Kidney (tissue), 13 donors: ENCODE measurements at regions not wholly inside any gene's neighbourhood (a gene's known extent, or its start where the extent isn't known, plus 50 kb on each side); places are given as distances from the start of the nearest gene placed in this dataset.
"Not testable (repeated sequence)": the region's sequence is repeated elsewhere in the genome, so short reads cannot be mapped to it uniquely, and the experiment has no call there.

Experiments
- DNase-seq, 5 donors: peaks; one replicate each; pipeline ENCODE4 v3.0.0-alpha.2; 2013 to 2020
- FAIRE-seq: peaks from 2 replicates; lab custom pipeline; 2012; peaks lifted over from hg19 to GRCh38; lab: Jason Lieb, UNC
- H3K27ac ChIP-seq, 2 donors: one replicate each; pipeline ENCODE4 v1.7.0; 2013; ENCODE audit warnings: low read depth in 2 of 2, low read length in 2 of 2, inconsistent platforms in 1 of 2
- H3K27me3 ChIP-seq: one replicate; pipeline ENCODE4 v1.7.1; 2013; ENCODE audit warnings: low read length, inconsistent platforms; ENCODE audit not compliant: control insufficient read depth, insufficient read depth
- H3K36me3 ChIP-seq, 3 donors: one replicate each; pipeline versions ENCODE4 v1.7.0 to v1.7.1; 2013; ENCODE audit warnings: low read length in 3 of 3, control low read depth in 1 of 3, inconsistent platforms in 1 of 3; ENCODE audit not compliant: insufficient read depth in 3 of 3, control insufficient read depth in 2 of 3
- H3K4me1 ChIP-seq, 3 donors: one replicate each; pipeline versions ENCODE4 v1.7.0 to v1.7.1; 2013; ENCODE audit warnings: low read length in 3 of 3, inconsistent platforms in 1 of 3, low read depth in 1 of 3; ENCODE audit not compliant: control insufficient read depth in 2 of 3, insufficient read depth in 2 of 3
- H3K4me3 ChIP-seq, 3 donors: one replicate each; pipeline versions ENCODE4 v1.7.0 to v1.8.1; 2013; ENCODE audit warnings: low read length in 3 of 3, control low read depth in 1 of 3, inconsistent platforms in 1 of 3
- H3K9ac ChIP-seq, 3 donors: one replicate each; pipeline versions ENCODE4 v1.7.0 to v1.7.1; 2013; ENCODE audit warnings: low read length in 3 of 3, control low read depth in 1 of 3, inconsistent platforms in 1 of 3
- H3K9me3 ChIP-seq, 3 donors: one replicate each; pipeline versions ENCODE4 v1.7.0 to v1.7.1; 2013; ENCODE audit warnings: low read length in 3 of 3, control low read depth in 1 of 3, inconsistent platforms in 1 of 3; ENCODE audit not compliant: control insufficient read depth in 2 of 3, insufficient read depth in 1 of 3
- CTCF ChIP-seq: IDR thresholded peaks from 3 replicates; pipeline ENCODE4 v1.5.1; 2012; ENCODE audit warnings: mild to moderate bottlenecking, moderate library complexity, borderline replicate concordance; ENCODE audit not compliant: insufficient read depth; ENCODE audit errors: extremely low read depth
- intact Hi-C: fragments of 100-400 bp; cut with DNase I; formaldehyde crosslinking; loops from one replicate; pipeline ENCODE4 v1.11.1; 2022
- donor health status: control.
- donor health status: control.
- donor health status: control.
- donor health status: control.
- donor health status: control.
- donor health status: DM: yes; HTN: yes; CAD: no.
- donor health status: Normal renal cell carcinoma (clear cell type).

- FAIRE-seq (no peak), DNase-seq (peak in 4 of 5 donors; percentile 38 to 73 (median 52))
- Histone ChIP-seq H3K9ac (no peak overlapping the region), H3K4me3 (no peak overlapping the region), H3K4me1 (no peaks in the 10 kb centered on the region), H3K9me3 (no peaks in the 10 kb centered on the region), H3K27ac (no peak overlapping the region), H3K36me3 (no peaks in the 10 kb centered on the region), H3K27me3 (no peaks in the 10 kb centered on the region)
- peak; percentile 43 for TF ChIP-seq CTCF
- intact Hi-C loops, result no loop called here
These were observed 98.8 kb upstream of the IQCM start for GRCh38 chr4:149914119-149915115.

- H3K36me3 ChIP-seq, H3K9me3 ChIP-seq, H3K27me3 ChIP-seq, H3K9ac ChIP-seq, H3K27ac ChIP-seq, DNase-seq, H3K4me1 ChIP-seq, FAIRE-seq, intact Hi-C loops, H3K4me3 ChIP-seq: not testable (repeated sequence)
These were observed 100.1 kb upstream of the IQCM start for GRCh38 chr4:149915735-149916134.

- FAIRE-seq, result no peak
- Histone ChIP-seq H3K36me3 (no peaks in the 10 kb centered on the region), H3K4me1 (no peaks in the 10 kb centered on the region), H3K27me3 (no peaks in the 10 kb centered on the region), H3K9ac (no peak overlapping the region), H3K9me3 (no peaks in the 10 kb centered on the region), H3K27ac (no peak overlapping the region), H3K4me3 (no peak overlapping the region)
- intact Hi-C loops, result no loop called here
- no peak for TF ChIP-seq CTCF
- DNase-seq, result no peak
These were observed 108.1 kb upstream of the IQCM start for GRCh38 chr4:149923736-149924135.

GRCh38 chr4:149927514-149927913 is 111.9 kb upstream of the IQCM start:
- H3K9ac ChIP-seq, result no peak overlapping the region
- H3K36me3 ChIP-seq, result no peaks in the 10 kb centered on the region
- no peaks in the 10 kb centered on the region for H3K27me3 ChIP-seq
- no peak overlapping the region for H3K27ac ChIP-seq
- intact Hi-C loops, result no loop called here
- no peak for DNase-seq
- no peaks in the 10 kb centered on the region for H3K4me1 ChIP-seq
- no peak for TF ChIP-seq CTCF
- no peak for FAIRE-seq
- H3K4me3 ChIP-seq, result no peak overlapping the region
- H3K9me3 ChIP-seq, result no peaks in the 10 kb centered on the region
